Calu3 (cell line): ENCODE measurements at regions not wholly inside any gene's neighbourhood (a gene's known extent, or its start where the extent isn't known, plus 50 kb on each side); places are given as distances from the start of the nearest gene placed in this dataset.

Source experiments
- BruUV-seq: library from RNA; stranded (reverse); fragments of 400-500 nt; replicated peaks from 2 replicates; lab custom pipeline; 2021; lab: Mats Ljungman, UMichigan
- CTCF ChIA-PET: fragments of 300-600 bp; sonication (Branson Sonifier 250); formaldehyde crosslinking; loops from one replicate; lab custom pipeline; 2022; ENCODE audit warnings: antibody characterized with exemption; lab: Charles Lee
- DNase-seq: peaks from one replicate; pipeline ENCODE4 v3.0.0; 2022
- H3K27ac Mint-ChIP-seq: one replicate; pipeline ENCODE4 v1.8.0; 2022; ENCODE audit warnings: mixed read lengths; ENCODE audit not compliant: unreplicated experiment
- H3K27me3 Mint-ChIP-seq: one replicate; pipeline ENCODE4 v1.8.0; 2022; ENCODE audit warnings: mixed read lengths; ENCODE audit not compliant: unreplicated experiment
- H3K36me3 Mint-ChIP-seq: one replicate; pipeline ENCODE4 v1.8.0; 2022; ENCODE audit warnings: mild to moderate bottlenecking, moderate library complexity, mixed read lengths; ENCODE audit not compliant: insufficient read depth, unreplicated experiment
- H3K4me1 Mint-ChIP-seq: one replicate; pipeline ENCODE4 v1.8.0; 2022; ENCODE audit warnings: mild to moderate bottlenecking, low read depth, mixed read lengths; ENCODE audit not compliant: unreplicated experiment
- H3K4me3 Mint-ChIP-seq: one replicate; pipeline ENCODE4 v1.8.0; 2022; ENCODE audit warnings: mild to moderate bottlenecking, low read depth, moderate library complexity, mixed read lengths; ENCODE audit not compliant: unreplicated experiment
- H3K9me3 Mint-ChIP-seq: one replicate; pipeline ENCODE4 v1.8.0; 2022; ENCODE audit warnings: low read depth, mixed read lengths; ENCODE audit not compliant: unreplicated experiment
- CTCF ChIP-seq: fragments of 200-600 bp; IDR thresholded peaks from one replicate; pipeline ENCODE4 v1.8.0; 2022; ENCODE audit warnings: antibody characterized with exemption; ENCODE audit not compliant: unreplicated experiment
- intact Hi-C: fragments of 100-400 bp; cut with micrococcal nuclease; formaldehyde crosslinking; loops from one replicate; pipeline ENCODE4 v1.10.0; 2022; ENCODE audit not compliant: unreplicated experiment

- no peak for DNase-seq
- CTCF ChIA-PET, result no interaction called here
- Mint-ChIP-seq H3K27me3 (no peaks in the 10 kb centered on the region), H3K36me3 (peaks cover 5% of the 10 kb centered on the region), H3K9me3 (no peaks in the 10 kb centered on the region), H3K4me1 (peaks cover 12% of the 10 kb centered on the region), H3K4me3 (no peak overlapping the region), H3K27ac (no peak overlapping the region)
- intact Hi-C loops, result no loop called here
- no TSS peak for BruUV-seq
- TF ChIP-seq CTCF, result no peak
These were observed 155.0 kb upstream of the SERP2 start for GRCh38 chr13:44218501-44219240.

- peaks cover 5% of the 10 kb centered on the region for H3K36me3 Mint-ChIP-seq
- DNase-seq, result no peak
- no peak overlapping the region for H3K4me3 Mint-ChIP-seq
- peaks cover 12% of the 10 kb centered on the region for H3K4me1 Mint-ChIP-seq
- intact Hi-C loops, result no loop called here
- BruUV-seq, result no TSS peak
- CTCF ChIA-PET, result no interaction called here
- no peak for TF ChIP-seq CTCF
- H3K9me3 Mint-ChIP-seq, result no peaks in the 10 kb centered on the region
- H3K27ac Mint-ChIP-seq, result no peak overlapping the region
- no peaks in the 10 kb centered on the region for H3K27me3 Mint-ChIP-seq
These were observed 153.8 kb upstream of the SERP2 start for GRCh38 chr13:44219577-44220548.

GRCh38 chr13:44220948-44221347 lies 152.7 kb upstream of the SERP2 start:
- Mint-ChIP-seq H3K4me1 (peaks cover 12% of the 10 kb centered on the region), H3K9me3 (no peaks in the 10 kb centered on the region), H3K4me3 (no peak overlapping the region), H3K27ac (no peak overlapping the region), H3K36me3 (peaks cover 5% of the 10 kb centered on the region), H3K27me3 (no peaks in the 10 kb centered on the region)
- no TSS peak for BruUV-seq
- TF ChIP-seq CTCF, result no peak
- CTCF ChIA-PET, result no interaction called here
- no peak for DNase-seq
- intact Hi-C loops, result no loop called here

- Mint-ChIP-seq H3K9me3 (no peaks in the 10 kb centered on the region), H3K27me3 (no peaks in the 10 kb centered on the region), H3K36me3 (peaks cover 5% of the 10 kb centered on the region), H3K4me1 (peaks cover 12% of the 10 kb centered on the region), H3K27ac (no peak overlapping the region), H3K4me3 (no peak overlapping the region)
- BruUV-seq, result no TSS peak
- DNase-seq, result no peak
- intact Hi-C loops, result no loop called here
- no peak for TF ChIP-seq CTCF
- CTCF ChIA-PET, result no interaction called here
These were observed 152.0 kb upstream of the SERP2 start for GRCh38 chr13:44221657-44222056.
